Activated CD4-positive, alpha-beta T cell treated with anti-CD3 and anti-CD28 coated beads, Interleukin-2, amount 10 ng/mL, durations not matched to agents 24 days and 14 days (primary cell): ENCODE measurements at regions not wholly inside any gene's neighbourhood (a gene's known extent, or its start where the extent isn't known, plus 50 kb on each side); places are given as distances from the start of the nearest gene placed in this dataset.

Experiments used
- DNase-seq: peaks from one replicate; pipeline ENCODE4 v3.0.0; 2022
- H3K27ac Mint-ChIP-seq: one replicate; pipeline ENCODE4 v1.8.0; 2022; ENCODE audit warnings: mild to moderate bottlenecking, mixed read lengths
- H3K27me3 Mint-ChIP-seq: one replicate; pipeline ENCODE4 v1.8.0; 2022; ENCODE audit warnings: mixed read lengths
- H3K36me3 Mint-ChIP-seq: one replicate; pipeline ENCODE4 v1.8.0; 2022; ENCODE audit warnings: low read depth, mild to moderate bottlenecking, mixed read lengths
- H3K4me1 Mint-ChIP-seq: one replicate; pipeline ENCODE4 v1.8.0; 2021; ENCODE audit warnings: mixed read lengths
- H3K4me3 Mint-ChIP-seq: one replicate; pipeline ENCODE4 v1.8.0; 2022; ENCODE audit warnings: mild to moderate bottlenecking, moderate library complexity, mixed read lengths
- H3K9me3 Mint-ChIP-seq: one replicate; pipeline ENCODE4 v1.8.0; 2021; ENCODE audit warnings: mixed read lengths
- intact Hi-C: fragments of 100-400 bp; cut with micrococcal nuclease; formaldehyde crosslinking; loops from one replicate; pipeline ENCODE4 v1.15.1; 2023

- H3K27ac Mint-ChIP-seq = no peak overlapping the region
- intact Hi-C loops = no loop called here
- peaks cover 2% of the 10 kb centered on the region for H3K4me1 Mint-ChIP-seq
- no peak overlapping the region for H3K4me3 Mint-ChIP-seq
- H3K9me3 Mint-ChIP-seq = no peaks in the 10 kb centered on the region
- H3K27me3 Mint-ChIP-seq = peaks cover 8% of the 10 kb centered on the region
- DNase-seq = no peak
- no peaks in the 10 kb centered on the region for H3K36me3 Mint-ChIP-seq
Measured at GRCh38 chr11:119536801-119537200, 113.8 kb upstream of the THY1 start.

GRCh38 chr11:119533921-119534736 lies 111.2 kb upstream of the THY1 start:
- peaks cover 4% of the 10 kb centered on the region for H3K27me3 Mint-ChIP-seq
- H3K4me1 Mint-ChIP-seq = peaks cover 2% of the 10 kb centered on the region
- H3K9me3 Mint-ChIP-seq = no peaks in the 10 kb centered on the region
- peak; percentile 85 for DNase-seq
- no peak overlapping the region for H3K4me3 Mint-ChIP-seq
- H3K36me3 Mint-ChIP-seq = no peaks in the 10 kb centered on the region
- no peak overlapping the region for H3K27ac Mint-ChIP-seq
- intact Hi-C loops = loop anchor here (1.0 kb wide), 1 partner anchor 53 kb away; no protein-coding TSS in a partner anchor

- Mint-ChIP-seq H3K4me1 (peaks cover 2% of the 10 kb centered on the region), H3K36me3 (no peaks in the 10 kb centered on the region), H3K27ac (no peak overlapping the region), H3K9me3 (no peaks in the 10 kb centered on the region), H3K27me3 (peaks cover 4% of the 10 kb centered on the region), H3K4me3 (no peak overlapping the region)
- DNase-seq = no peak
- intact Hi-C loops = no loop called here
Measured at GRCh38 chr11:119533462-119533861, 110.5 kb upstream of the THY1 start.

- no peak overlapping the region for H3K4me3 Mint-ChIP-seq
- DNase-seq = no peak
- H3K27ac Mint-ChIP-seq = no peak overlapping the region
- H3K27me3 Mint-ChIP-seq = peaks cover 4% of the 10 kb centered on the region
- H3K9me3 Mint-ChIP-seq = no peaks in the 10 kb centered on the region
- peaks cover 2% of the 10 kb centered on the region for H3K4me1 Mint-ChIP-seq
- intact Hi-C loops = no loop called here
- no peaks in the 10 kb centered on the region for H3K36me3 Mint-ChIP-seq
Measured at GRCh38 chr11:119532551-119532950, 109.6 kb upstream of the THY1 start.

- H3K36me3 Mint-ChIP-seq = no peaks in the 10 kb centered on the region
- no peak overlapping the region for H3K27ac Mint-ChIP-seq
- peaks cover 2% of the 10 kb centered on the region for H3K4me1 Mint-ChIP-seq
- DNase-seq = no peak
- no peak overlapping the region for H3K4me3 Mint-ChIP-seq
- H3K9me3 Mint-ChIP-seq = no peaks in the 10 kb centered on the region
- peaks cover 4% of the 10 kb centered on the region for H3K27me3 Mint-ChIP-seq
- intact Hi-C loops = no loop called here
Measured at GRCh38 chr11:119531623-119532022, 108.7 kb upstream of the THY1 start.

GRCh38 chr11:119531056-119531455 lies 108.1 kb upstream of the THY1 start:
- no peak for DNase-seq
- no peak overlapping the region for H3K27ac Mint-ChIP-seq
- intact Hi-C loops = no loop called here
- H3K4me1 Mint-ChIP-seq = peaks cover 2% of the 10 kb centered on the region
- H3K36me3 Mint-ChIP-seq = no peaks in the 10 kb centered on the region
- H3K4me3 Mint-ChIP-seq = no peak overlapping the region
- H3K9me3 Mint-ChIP-seq = no peaks in the 10 kb centered on the region
- H3K27me3 Mint-ChIP-seq = peaks cover 4% of the 10 kb centered on the region

- Mint-ChIP-seq H3K27me3 (peaks cover 4% of the 10 kb centered on the region), H3K4me3 (no peak overlapping the region), H3K36me3 (no peaks in the 10 kb centered on the region), H3K4me1 (peaks cover 2% of the 10 kb centered on the region), H3K9me3 (no peaks in the 10 kb centered on the region), H3K27ac (no peak overlapping the region)
- DNase-seq = no peak
- intact Hi-C loops = no loop called here
Measured at GRCh38 chr11:119530509-119530908, 107.5 kb upstream of the THY1 start.

- no peak for DNase-seq
- Mint-ChIP-seq H3K36me3 (no peaks in the 10 kb centered on the region), H3K9me3 (no peaks in the 10 kb centered on the region), H3K27ac (no peak overlapping the region), H3K27me3 (peaks cover 4% of the 10 kb centered on the region), H3K4me1 (peaks cover 2% of the 10 kb centered on the region), H3K4me3 (no peak overlapping the region)
- intact Hi-C loops = no loop called here
Measured at GRCh38 chr11:119529936-119530335, 107.0 kb upstream of the THY1 start.

GRCh38 chr11:119529063-119529845 lies 106.3 kb upstream of the THY1 start:
- peaks cover 4% of the 10 kb centered on the region for H3K27me3 Mint-ChIP-seq
- peaks cover 2% of the 10 kb centered on the region for H3K4me1 Mint-ChIP-seq
- intact Hi-C loops = no loop called here
- DNase-seq = no peak
- H3K9me3 Mint-ChIP-seq = no peaks in the 10 kb centered on the region
- H3K36me3 Mint-ChIP-seq = no peaks in the 10 kb centered on the region
- no peak overlapping the region for H3K27ac Mint-ChIP-seq
- H3K4me3 Mint-ChIP-seq = no peak overlapping the region

GRCh38 chr11:119525867-119526196 lies 102.9 kb upstream of the THY1 start:
- H3K4me3 Mint-ChIP-seq = no peak overlapping the region
- no peak overlapping the region for H3K27ac Mint-ChIP-seq
- no peaks in the 10 kb centered on the region for H3K9me3 Mint-ChIP-seq
- no peak for DNase-seq
- H3K36me3 Mint-ChIP-seq = no peaks in the 10 kb centered on the region
- intact Hi-C loops = no loop called here
- H3K27me3 Mint-ChIP-seq = peaks cover 3% of the 10 kb centered on the region
- no peaks in the 10 kb centered on the region for H3K4me1 Mint-ChIP-seq

GRCh38 chr11:119525180-119525866 lies 102.4 kb upstream of the THY1 start:
- intact Hi-C loops = no loop called here
- no peaks in the 10 kb centered on the region for H3K36me3 Mint-ChIP-seq

GRCh38 chr11:119523539-119524157 lies 100.7 kb upstream of the THY1 start:
- H3K36me3 Mint-ChIP-seq = no peaks in the 10 kb centered on the region
- no peaks in the 10 kb centered on the region for H3K4me1 Mint-ChIP-seq
- no peak for DNase-seq
- H3K9me3 Mint-ChIP-seq = no peaks in the 10 kb centered on the region
- H3K27ac Mint-ChIP-seq = no peak overlapping the region
- peaks cover 3% of the 10 kb centered on the region for H3K27me3 Mint-ChIP-seq
- H3K4me3 Mint-ChIP-seq = no peak overlapping the region
- intact Hi-C loops = no loop called here

More at GRCh38 chr11:119525180-119525866, 102.4 kb upstream of the THY1 start:
- Mint-ChIP-seq H3K4me1 (no peaks in the 10 kb centered on the region), H3K27me3 (peaks cover 3% of the 10 kb centered on the region), H3K9me3 (no peaks in the 10 kb centered on the region), H3K27ac (no peak overlapping the region), H3K4me3 (no peak overlapping the region)
- no peak for DNase-seq

GRCh38 chr11:119522609-119523008 lies 99.6 kb upstream of the THY1 start:
- no peak overlapping the region for H3K4me3 Mint-ChIP-seq
- DNase-seq = no peak
- intact Hi-C loops = no loop called here
- H3K36me3 Mint-ChIP-seq = no peaks in the 10 kb centered on the region
- no peaks in the 10 kb centered on the region for H3K4me1 Mint-ChIP-seq
- no peaks in the 10 kb centered on the region for H3K9me3 Mint-ChIP-seq
- no peak overlapping the region for H3K27ac Mint-ChIP-seq
- peaks cover 3% of the 10 kb centered on the region for H3K27me3 Mint-ChIP-seq

GRCh38 chr11:119521551-119521950 lies 98.6 kb upstream of the THY1 start:
- Mint-ChIP-seq H3K27ac (no peak overlapping the region), H3K9me3 (no peaks in the 10 kb centered on the region), H3K36me3 (no peaks in the 10 kb centered on the region), H3K27me3 (peaks cover 3% of the 10 kb centered on the region), H3K4me3 (no peak overlapping the region), H3K4me1 (no peaks in the 10 kb centered on the region)
- DNase-seq = no peak
- intact Hi-C loops = no loop called here
